NCI-H2227 treated with DMSO at 0.1 percent for 48 hours (cell line): ENCODE measurements at regions not wholly inside any gene's neighbourhood (a gene's known extent, or its start where the extent isn't known, plus 50 kb on each side); places are given as distances from the start of the nearest gene placed in this dataset.
"Not testable (repeated sequence)": the region's sequence is repeated elsewhere in the genome, so short reads cannot be mapped to it uniquely, and the experiment has no call there.

Source experiments
- DNase-seq: peaks from one replicate; lab custom pipeline; 2025; lab: John Stamatoyannopoulos, UW

GRCh38 chr15:79539401-79539800 is 107.3 kb downstream of the MINAR1 start:
- DNase-seq: no peak

- no peak for DNase-seq
Measured at GRCh38 chr15:79540551-79540950, 108.4 kb downstream of the MINAR1 start.

- DNase-seq: no peak
Measured at GRCh38 chr15:79541196-79541595, 109.1 kb downstream of the MINAR1 start.

- no peak for DNase-seq
Measured at GRCh38 chr15:79543097-79543496, 111.0 kb downstream of the MINAR1 start.

GRCh38 chr15:79549196-79549595 is 117.1 kb downstream of the MINAR1 start:
- DNase-seq: no peak

GRCh38 chr15:79560384-79560783 is 128.2 kb downstream of the MINAR1 start:
- no peak for DNase-seq

GRCh38 chr15:79561982-79562381 is 129.8 kb downstream of the MINAR1 start:
- no peak for DNase-seq

- DNase-seq: no peak
Measured at GRCh38 chr15:79562403-79562815, 130.3 kb downstream of the MINAR1 start.

GRCh38 chr15:79562899-79563298 is 130.8 kb downstream of the MINAR1 start:
- no peak for DNase-seq

- no peak for DNase-seq
Measured at GRCh38 chr15:79570004-79570403, 137.9 kb downstream of the MINAR1 start.

- DNase-seq: no peak
Measured at GRCh38 chr15:79572691-79573404, 140.7 kb downstream of the MINAR1 start.

GRCh38 chr15:79574431-79575273 is 142.5 kb downstream of the MINAR1 start:
- not testable (repeated sequence) for DNase-seq

- no peak for DNase-seq
Measured at GRCh38 chr15:79582650-79583049, 150.5 kb downstream of the MINAR1 start.

GRCh38 chr15:79592126-79592525 is 160.0 kb downstream of the MINAR1 start:
- DNase-seq: no peak

- DNase-seq: no peak
Measured at GRCh38 chr15:79593119-79593869, 161.2 kb downstream of the MINAR1 start.

- no peak for DNase-seq
Measured at GRCh38 chr15:79595306-79595705, 163.2 kb downstream of the MINAR1 start.

GRCh38 chr15:79595995-79596622 is 164.0 kb downstream of the MINAR1 start:
- peak; percentile 15 for DNase-seq

- no peak for DNase-seq
Measured at GRCh38 chr15:79598639-79599038, 166.5 kb downstream of the MINAR1 start.

- no peak for DNase-seq
Measured at GRCh38 chr15:79601405-79602086, 169.4 kb downstream of the MINAR1 start.

GRCh38 chr15:79602180-79602579 is 170.0 kb downstream of the MINAR1 start:
- no peak for DNase-seq

- no peak for DNase-seq
Measured at GRCh38 chr15:79602731-79603130, 170.6 kb downstream of the MINAR1 start.
